ENCODE measurements at regions not wholly inside any gene's neighbourhood (a gene's known extent, or its start where the extent isn't known, plus 50 kb on each side); places are given as distances from the start of the nearest gene placed in this dataset.

DNA sequence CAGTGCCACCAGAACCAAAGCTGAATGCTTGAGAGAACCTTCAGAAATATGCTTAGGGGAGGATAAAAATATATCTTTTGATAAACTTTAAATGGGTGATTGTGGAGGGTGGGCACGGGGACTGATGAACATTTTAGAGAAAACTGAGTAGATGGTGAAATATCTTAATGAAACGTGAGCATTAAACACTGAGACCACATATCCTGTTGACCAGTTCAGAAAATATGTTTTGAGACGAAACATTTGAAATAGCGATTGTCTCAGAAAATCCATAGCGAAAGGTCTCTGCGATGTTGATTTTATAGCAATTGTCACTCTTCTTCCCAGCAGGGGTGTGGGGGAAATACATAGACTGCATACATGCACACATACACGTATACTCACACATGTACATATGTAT, 231.0 kb downstream of the ESM1 start:
- POLR2A ChIA-PET: no interaction called here
- H3K27me3 ChIP-seq (replicated peaks; ENCODE audit: control insufficient read depth, insufficient read depth, low read length): no peaks in the 10 kb centered on the region
- no peaks in the 10 kb centered on the region for H3K4me1 ChIP-seq
- intact Hi-C loops (cut with micrococcal nuclease; ENCODE audit: unreplicated experiment): no loop called here
- CTCF ChIA-PET: no interaction called here
- peaks cover 7% of the 10 kb centered on the region; the same call in 1 of the 2 replicates for H3K9me3 ChIP-seq
- no peak overlapping the region for H3K4me3 ChIP-seq (ENCODE audit: low read depth, low read length)
- Mint-ChIP-seq H3K4me1 (ENCODE audit: low read depth, unreplicated experiment) (no peaks in the 10 kb centered on the region), H3K36me3 (ENCODE audit: insufficient read depth, unreplicated experiment) (no peaks in the 10 kb centered on the region), H3K27me3 (ENCODE audit: insufficient read depth, unreplicated experiment) (no peaks in the 10 kb centered on the region), H3K27ac (ENCODE audit: unreplicated experiment) (no peak overlapping the region), H3K9me3 (ENCODE audit: unreplicated experiment) (no peaks in the 10 kb centered on the region), H3K4me3 (ENCODE audit: unreplicated experiment) (no peak overlapping the region)
- TF ChIP-seq, protein P1, sequence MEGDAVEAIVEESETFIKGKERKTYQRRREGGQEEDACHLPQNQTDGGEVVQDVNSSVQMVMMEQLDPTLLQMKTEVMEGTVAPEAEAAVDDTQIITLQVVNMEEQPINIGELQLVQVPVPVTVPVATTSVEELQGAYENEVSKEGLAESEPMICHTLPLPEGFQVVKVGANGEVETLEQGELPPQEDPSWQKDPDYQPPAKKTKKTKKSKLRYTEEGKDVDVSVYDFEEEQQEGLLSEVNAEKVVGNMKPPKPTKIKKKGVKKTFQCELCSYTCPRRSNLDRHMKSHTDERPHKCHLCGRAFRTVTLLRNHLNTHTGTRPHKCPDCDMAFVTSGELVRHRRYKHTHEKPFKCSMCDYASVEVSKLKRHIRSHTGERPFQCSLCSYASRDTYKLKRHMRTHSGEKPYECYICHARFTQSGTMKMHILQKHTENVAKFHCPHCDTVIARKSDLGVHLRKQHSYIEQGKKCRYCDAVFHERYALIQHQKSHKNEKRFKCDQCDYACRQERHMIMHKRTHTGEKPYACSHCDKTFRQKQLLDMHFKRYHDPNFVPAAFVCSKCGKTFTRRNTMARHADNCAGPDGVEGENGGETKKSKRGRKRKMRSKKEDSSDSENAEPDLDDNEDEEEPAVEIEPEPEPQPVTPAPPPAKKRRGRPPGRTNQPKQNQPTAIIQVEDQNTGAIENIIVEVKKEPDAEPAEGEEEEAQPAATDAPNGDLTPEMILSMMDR (IDR thresholded peaks at IDR 0.05; ENCODE audit: insufficient read depth in 1 of 2, low read depth in 1 of 2, low read length in 1 of 2, severe bottlenecking in 1 of 2, unreplicated experiment in 1 of 2): no peak
- no peak for DNase-seq
- H3K36me3 ChIP-seq (ENCODE audit: control insufficient read depth, insufficient read depth, low read length): no peaks in the 10 kb centered on the region
- no TSS peak for BruUV-seq (replicated peaks)

DNA sequence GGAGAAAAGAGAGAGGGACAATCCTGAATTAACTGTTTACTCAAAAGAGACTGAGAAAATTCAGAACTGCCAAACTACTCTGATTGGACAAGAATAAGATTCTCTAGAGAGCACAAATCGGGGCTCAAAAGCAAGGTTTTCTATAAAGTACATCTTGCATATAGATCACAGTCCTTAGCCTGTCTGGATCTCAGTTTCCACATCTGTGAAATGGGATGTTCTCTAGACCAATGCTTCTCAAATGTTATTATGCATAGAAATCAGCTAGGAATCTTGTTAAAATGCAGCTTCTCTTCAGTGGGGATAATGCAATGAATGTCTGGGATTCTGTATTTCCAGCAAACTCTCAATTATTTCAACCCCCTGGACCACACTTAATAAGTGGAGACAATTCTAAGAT, 231.6 kb downstream of the ESM1 start:
- DNase-seq: no peak

DNA sequence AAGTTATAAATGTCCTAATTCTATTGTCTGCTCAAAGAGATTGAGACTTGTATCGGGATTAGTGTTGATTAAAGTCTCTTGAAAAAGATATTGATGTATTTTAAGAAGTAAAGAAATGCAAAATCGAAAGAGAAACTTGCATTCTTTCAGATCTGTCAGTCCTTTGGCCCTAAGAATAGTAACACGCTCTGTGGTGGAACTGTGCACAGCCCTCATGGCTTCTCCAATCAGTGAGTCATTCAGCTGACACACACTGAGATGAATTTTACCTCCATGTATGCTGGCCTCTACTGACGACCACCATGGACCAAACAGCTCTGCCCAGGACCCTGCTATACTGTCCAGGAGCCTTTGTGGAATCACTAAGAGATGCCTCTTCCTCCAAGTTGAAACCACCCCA, 232.4 kb downstream of the ESM1 start:
- Mint-ChIP-seq H3K9me3 (ENCODE audit: unreplicated experiment) (no peaks in the 10 kb centered on the region), H3K27ac (ENCODE audit: unreplicated experiment) (no peak overlapping the region), H3K27me3 (ENCODE audit: insufficient read depth, unreplicated experiment) (no peaks in the 10 kb centered on the region), H3K4me1 (ENCODE audit: low read depth, unreplicated experiment) (no peaks in the 10 kb centered on the region), H3K4me3 (ENCODE audit: unreplicated experiment) (no peak overlapping the region), H3K36me3 (ENCODE audit: insufficient read depth, unreplicated experiment) (no peaks in the 10 kb centered on the region)
- ChIA-PET POLR2A (no interaction called here), CTCF (no interaction called here)
- DNase-seq: no peak
- H3K9me3 ChIP-seq: peaks cover 7% of the 10 kb centered on the region; the same call in 1 of the 2 replicates
- H3K4me3 ChIP-seq (ENCODE audit: low read depth, low read length): no peak overlapping the region
- intact Hi-C loops (cut with micrococcal nuclease; ENCODE audit: unreplicated experiment): no loop called here
- H3K4me1 ChIP-seq: no peaks in the 10 kb centered on the region
- H3K36me3 ChIP-seq (ENCODE audit: control insufficient read depth, insufficient read depth, low read length): no peaks in the 10 kb centered on the region
- BruUV-seq (replicated peaks): no TSS peak
- no peaks in the 10 kb centered on the region for H3K27me3 ChIP-seq (replicated peaks; ENCODE audit: control insufficient read depth, insufficient read depth, low read length)
- TF ChIP-seq, protein P1 (IDR thresholded peaks at IDR 0.05; ENCODE audit: insufficient read depth in 1 of 2, low read depth in 1 of 2, low read length in 1 of 2, severe bottlenecking in 1 of 2, unreplicated experiment in 1 of 2): no peak

More for the DNA sequence above, 231.6 kb downstream of the ESM1 start:
- Histone ChIP-seq H3K4me3 (ENCODE audit: low read depth, low read length) (no peak overlapping the region), H3K9me3 (peaks cover 7% of the 10 kb centered on the region; the same call in 1 of the 2 replicates), H3K4me1 (no peaks in the 10 kb centered on the region), H3K27me3 (replicated peaks; ENCODE audit: control insufficient read depth, insufficient read depth, low read length) (no peaks in the 10 kb centered on the region), H3K36me3 (ENCODE audit: control insufficient read depth, insufficient read depth, low read length) (no peaks in the 10 kb centered on the region)
- no peaks in the 10 kb centered on the region for H3K4me1 Mint-ChIP-seq (ENCODE audit: low read depth, unreplicated experiment)
- no peak overlapping the region for H3K27ac Mint-ChIP-seq (ENCODE audit: unreplicated experiment)
- H3K27me3 Mint-ChIP-seq (ENCODE audit: insufficient read depth, unreplicated experiment): no peaks in the 10 kb centered on the region
- TF ChIP-seq, protein P1 (IDR thresholded peaks at IDR 0.05; ENCODE audit: insufficient read depth in 1 of 2, low read depth in 1 of 2, low read length in 1 of 2, severe bottlenecking in 1 of 2, unreplicated experiment in 1 of 2): no peak
- no peaks in the 10 kb centered on the region for H3K9me3 Mint-ChIP-seq (ENCODE audit: unreplicated experiment)
- no TSS peak for BruUV-seq (replicated peaks)
- CTCF ChIA-PET: no interaction called here
- no peaks in the 10 kb centered on the region for H3K36me3 Mint-ChIP-seq (ENCODE audit: insufficient read depth, unreplicated experiment)
- intact Hi-C loops (cut with micrococcal nuclease; ENCODE audit: unreplicated experiment): no loop called here
- H3K4me3 Mint-ChIP-seq (ENCODE audit: unreplicated experiment): no peak overlapping the region
- POLR2A ChIA-PET: no interaction called here
